HG02884 (cell line): ENCODE measurements at regions not wholly inside any gene's neighbourhood (a gene's known extent, or its start where the extent isn't known, plus 50 kb on each side); places are given as distances from the start of the nearest gene placed in this dataset.

ENCODE experiments used
- ATAC-seq: cut with Tn5 transposase; IDR thresholded peaks from one replicate; pipeline ENCODE4 v1.9.1; 2021; ENCODE audit warnings: mild to moderate bottlenecking, moderate library complexity; ENCODE audit not compliant: unreplicated experiment

GRCh38 chrX:30951003-30951402 is 61.9 kb upstream of the TAB3 start:
- no peak for ATAC-seq

DNA sequence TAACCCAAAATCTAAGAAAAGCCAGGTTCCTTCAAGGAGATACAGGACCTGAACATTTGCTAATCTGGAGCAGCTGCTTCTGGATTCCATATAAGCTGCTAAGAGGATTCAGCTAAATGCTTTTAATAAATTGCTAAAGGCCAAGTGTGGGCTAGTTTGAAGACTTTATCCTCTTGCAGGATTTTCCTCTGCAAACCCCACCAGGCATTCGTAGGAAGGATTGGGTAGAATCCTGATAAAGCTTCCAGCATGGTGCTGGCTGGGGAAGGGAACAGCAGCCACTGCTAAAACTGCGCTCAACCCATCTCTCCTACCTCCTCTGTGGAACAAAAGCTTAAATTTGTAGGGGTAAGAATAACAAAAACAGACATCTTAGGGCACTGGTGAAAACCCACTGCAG is 61.3 kb upstream of the TAB3 start:
- ATAC-seq = no peak

DNA sequence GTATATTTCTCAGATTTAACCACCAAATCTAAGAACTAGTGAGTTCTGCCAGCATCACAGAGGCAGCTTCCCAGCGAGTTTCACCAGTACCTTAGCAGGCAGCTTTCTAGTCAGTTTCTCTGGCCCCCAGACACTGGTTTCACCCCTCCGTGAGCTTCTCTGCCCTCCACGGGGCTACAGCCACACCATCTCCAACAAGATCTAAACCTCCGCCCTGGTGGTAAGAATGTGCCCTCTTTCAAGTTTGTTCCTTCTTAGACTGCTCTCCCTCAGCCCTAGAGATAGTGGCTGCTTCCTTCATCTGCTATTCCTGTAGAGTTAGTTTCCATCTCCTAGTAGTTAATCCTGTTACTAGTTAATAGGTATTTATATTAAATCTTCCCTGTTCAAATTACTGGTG is 60.5 kb upstream of the TAB3 start:
- ATAC-seq = no peak

DNA sequence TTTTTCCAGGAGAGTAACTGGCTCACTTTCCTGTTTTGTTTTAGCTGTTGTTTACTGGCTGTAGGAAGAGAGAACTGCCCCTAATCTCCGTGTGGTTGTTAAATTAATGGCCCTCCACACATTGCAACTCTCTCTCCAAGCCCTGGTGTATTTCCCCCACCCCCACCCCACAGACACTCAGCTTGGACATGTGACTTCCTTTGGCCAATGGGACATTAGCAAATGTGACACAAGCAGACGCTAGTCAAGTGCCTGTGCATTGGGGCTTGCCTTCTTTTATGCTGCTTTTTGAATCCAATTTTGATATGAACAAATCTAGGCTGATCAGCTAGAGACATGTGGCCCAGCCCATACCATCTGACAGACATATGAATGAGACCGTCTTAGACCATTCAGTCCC is 59.6 kb upstream of the TAB3 start:
- no peak for ATAC-seq

DNA sequence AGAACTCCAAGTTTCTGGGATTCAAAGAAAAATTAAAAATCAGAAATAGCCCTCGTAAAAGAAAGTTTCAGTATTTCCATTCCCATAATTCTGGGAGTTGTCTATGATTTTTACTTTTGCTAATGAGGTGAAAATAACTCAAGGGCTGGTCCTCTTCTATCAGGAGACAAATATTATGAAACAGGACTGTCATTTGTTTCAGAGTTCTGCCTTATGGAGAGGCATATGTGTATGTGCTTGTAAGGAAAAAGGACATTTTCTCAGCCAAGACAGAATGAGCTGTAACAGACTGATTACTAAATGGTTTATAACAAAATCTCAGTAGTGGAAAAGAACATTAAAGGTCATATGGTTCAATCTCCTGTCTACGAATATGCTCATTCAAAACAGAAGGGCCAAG is 59.0 kb upstream of the TAB3 start:
- ATAC-seq = no peak

DNA sequence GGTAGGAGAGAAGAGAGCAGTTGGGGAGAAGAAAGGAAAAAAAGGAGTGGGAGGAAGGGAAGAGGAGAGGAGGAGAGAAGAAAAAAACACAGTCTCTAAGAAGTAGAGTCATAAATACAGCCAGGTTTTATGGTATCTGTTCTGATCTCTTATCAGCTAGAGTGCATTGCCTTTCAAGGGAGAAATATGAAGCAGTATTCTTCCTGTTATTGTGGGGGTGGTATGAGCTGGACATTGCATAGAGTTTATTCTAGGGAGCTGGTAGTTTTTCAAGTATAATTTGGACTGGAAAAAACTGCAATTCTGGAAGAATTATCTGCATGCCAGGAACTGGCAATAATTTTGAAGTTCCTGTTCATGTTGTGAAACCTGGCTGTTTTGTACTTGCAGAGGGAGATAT is 54.9 kb upstream of the TAB3 start:
- ATAC-seq = no peak

- no peak for ATAC-seq
Measured at GRCh38 chrX:30941898-30942297, 52.8 kb upstream of the TAB3 start.

- no peak for ATAC-seq
Measured at GRCh38 chrX:30939928-30940327, 50.9 kb upstream of the TAB3 start.
